ENCODE measurements at regions not wholly inside any gene's neighbourhood (a gene's known extent, or its start where the extent isn't known, plus 50 kb on each side); places are given as distances from the start of the nearest gene placed in this dataset.

- Histone ChIP-seq H3K4me3 (no peak overlapping the region), H3K27ac (no peak overlapping the region), H3K9me3 (no peaks in the 10 kb centered on the region), H3K4me1 (replicated peaks) (no peaks in the 10 kb centered on the region), H3K36me3 (no peaks in the 10 kb centered on the region), H3K27me3 (replicated peaks; ENCODE audit: insufficient read depth) (no peaks in the 10 kb centered on the region)
- intact Hi-C loops (cut with DNase I): no loop called here
- DNase-seq (ENCODE audit: low spot score): no peak
- no peak for TF ChIP-seq POLR2A (IDR thresholded peaks at IDR 0.05)
- TF ChIP-seq CTCF (IDR thresholded peaks at IDR 0.05): no peak
- no peak for TF ChIP-seq POLR2AphosphoS5 (IDR thresholded peaks at IDR 0.05)
- WGBS: 92% methylated on average over 2 of the region's 2 CpGs
These were observed 1246.4 kb upstream of the CDH9 start for GRCh38 chr5:28284788-28285187.

- Histone ChIP-seq H3K9me3 (no peaks in the 10 kb centered on the region), H3K27me3 (replicated peaks; ENCODE audit: insufficient read depth) (no peaks in the 10 kb centered on the region), H3K4me3 (no peak overlapping the region), H3K36me3 (no peaks in the 10 kb centered on the region), H3K27ac (no peak overlapping the region), H3K4me1 (replicated peaks) (no peaks in the 10 kb centered on the region)
- WGBS: 91% methylated on average over 3 of the region's 3 CpGs
- DNase-seq (ENCODE audit: low spot score): no peak
- TF ChIP-seq CTCF (IDR thresholded peaks at IDR 0.05) (no peak), POLR2AphosphoS5 (IDR thresholded peaks at IDR 0.05) (no peak), POLR2A (IDR thresholded peaks at IDR 0.05) (no peak)
- intact Hi-C loops (cut with DNase I): no loop called here
These were observed 1243.0 kb upstream of the CDH9 start for GRCh38 chr5:28281351-28281750.

- Histone ChIP-seq H3K27ac (no peak overlapping the region), H3K4me3 (no peak overlapping the region), H3K9me3 (no peaks in the 10 kb centered on the region), H3K27me3 (replicated peaks; ENCODE audit: insufficient read depth) (no peaks in the 10 kb centered on the region), H3K4me1 (replicated peaks) (no peaks in the 10 kb centered on the region), H3K36me3 (no peaks in the 10 kb centered on the region)
- TF ChIP-seq POLR2AphosphoS5 (IDR thresholded peaks at IDR 0.05) (no peak), POLR2A (IDR thresholded peaks at IDR 0.05) (no peak), CTCF (IDR thresholded peaks at IDR 0.05) (no peak)
- DNase-seq (ENCODE audit: low spot score): no peak
- 79% methylated on average over 4 of the region's 4 CpGs for WGBS
- intact Hi-C loops (cut with DNase I): no loop called here
These were observed 1237.5 kb upstream of the CDH9 start for GRCh38 chr5:28275931-28276330.

- H3K36me3 ChIP-seq: no peaks in the 10 kb centered on the region
- intact Hi-C loops (cut with DNase I): no loop called here
- H3K4me3 ChIP-seq: no peak overlapping the region
- no peaks in the 10 kb centered on the region for H3K4me1 ChIP-seq (replicated peaks)
- DNase-seq (ENCODE audit: low spot score): no peak
- no peaks in the 10 kb centered on the region for H3K9me3 ChIP-seq
- H3K27ac ChIP-seq: no peak overlapping the region
- H3K27me3 ChIP-seq (replicated peaks; ENCODE audit: insufficient read depth): no peaks in the 10 kb centered on the region
- WGBS: 79% methylated on average over 5 of the region's 5 CpGs
- no peak for TF ChIP-seq CTCF (IDR thresholded peaks at IDR 0.05)
- no peak for TF ChIP-seq POLR2A (IDR thresholded peaks at IDR 0.05)
- no peak for TF ChIP-seq POLR2AphosphoS5 (IDR thresholded peaks at IDR 0.05)
These were observed 1231.6 kb upstream of the CDH9 start for GRCh38 chr5:28269978-28270377.

GRCh38 chr5:28265877-28266276 is 1227.5 kb upstream of the CDH9 start:
- TF ChIP-seq POLR2A (IDR thresholded peaks at IDR 0.05): no peak
- TF ChIP-seq POLR2AphosphoS5 (IDR thresholded peaks at IDR 0.05): no peak
- no peak for TF ChIP-seq CTCF (IDR thresholded peaks at IDR 0.05)

More at GRCh38 chr5:28265877-28266276, 1227.5 kb upstream of the CDH9 start:
- no peak for DNase-seq (ENCODE audit: low spot score)
- Histone ChIP-seq H3K4me1 (replicated peaks) (no peaks in the 10 kb centered on the region), H3K36me3 (no peaks in the 10 kb centered on the region), H3K27ac (no peak overlapping the region), H3K9me3 (no peaks in the 10 kb centered on the region), H3K4me3 (no peak overlapping the region), H3K27me3 (replicated peaks; ENCODE audit: insufficient read depth) (no peaks in the 10 kb centered on the region)
- intact Hi-C loops (cut with DNase I): no loop called here
- 79% methylated on average over 2 of the region's 2 CpGs for WGBS

Measured in prostate gland (tissue), 2 donors.